Astrocyte (in vitro differentiated cells and primary cell): ENCODE measurements at regions not wholly inside any gene's neighbourhood (a gene's known extent, or its start where the extent isn't known, plus 50 kb on each side); places are given as distances from the start of the nearest gene placed in this dataset.

Experiments
- DNase-seq: peaks from one replicate; pipeline ENCODE4 v3.0.0-alpha.2; 2010; ENCODE audit warnings: low read depth
- FAIRE-seq: peaks from 2 replicates; lab custom pipeline; 2011; peaks lifted over from hg19 to GRCh38; lab: Jason Lieb, UNC
- H2AFZ ChIP-seq: 2 replicates; pipeline ENCODE4 v1.6.0; 2012; ENCODE audit warnings: low read depth, low read length, inconsistent platforms
- H3K27ac ChIP-seq: 2 replicates; pipeline ENCODE4 v1.5.1; 2011; ENCODE audit warnings: low read depth, low read length, inconsistent platforms
- H3K27me3 ChIP-seq: 2 replicates; pipeline ENCODE4 v1.6.0; 2011; ENCODE audit warnings: low read length, inconsistent platforms; ENCODE audit not compliant: insufficient read depth
- H3K36me3 ChIP-seq: 2 replicates; pipeline ENCODE4 v1.5.1; 2011; ENCODE audit warnings: low read length, inconsistent platforms; ENCODE audit not compliant: insufficient read depth
- H3K4me1 ChIP-seq: 2 replicates; pipeline ENCODE4 v1.5.1; 2011; ENCODE audit warnings: low read length, inconsistent platforms; ENCODE audit not compliant: insufficient read depth
- H3K4me2 ChIP-seq: 2 replicates; pipeline ENCODE4 v1.6.0; 2012; ENCODE audit warnings: low read length, inconsistent platforms
- H3K4me3 ChIP-seq: 2 replicates; pipeline ENCODE4 v1.5.1; 2011; ENCODE audit warnings: low read depth, mild to moderate bottlenecking, low read length, inconsistent platforms; ENCODE audit not compliant: insufficient read depth
- H3K79me2 ChIP-seq: 2 replicates; pipeline ENCODE4 v1.6.0; 2012; ENCODE audit warnings: mild to moderate bottlenecking, low read length, inconsistent platforms; ENCODE audit not compliant: insufficient read depth
- H3K9ac ChIP-seq: 2 replicates; pipeline ENCODE4 v1.6.0; 2012; ENCODE audit warnings: mild to moderate bottlenecking, low read length, inconsistent platforms
- H3K9me3 ChIP-seq: 2 replicates; pipeline ENCODE4 v1.5.1; 2012; ENCODE audit warnings: low read depth, mild to moderate bottlenecking, low read length, inconsistent platforms; ENCODE audit not compliant: insufficient read depth
- H4K20me1 ChIP-seq: 2 replicates; pipeline ENCODE4 v1.6.0; 2012; ENCODE audit warnings: low read length, inconsistent platforms; ENCODE audit not compliant: insufficient read depth
- H3K27ac Mint-ChIP-seq: one replicate; pipeline ENCODE4 v1.8.0; 2021; ENCODE audit warnings: mild to moderate bottlenecking, mixed read lengths; ENCODE audit not compliant: unreplicated experiment
- H3K27me3 Mint-ChIP-seq: one replicate; pipeline ENCODE4 v1.8.0; 2021; ENCODE audit warnings: low read depth, mixed read lengths; ENCODE audit not compliant: unreplicated experiment
- H3K36me3 Mint-ChIP-seq: one replicate; pipeline ENCODE4 v1.8.0; 2021; ENCODE audit warnings: low read depth, mixed read lengths; ENCODE audit not compliant: unreplicated experiment
- H3K4me1 Mint-ChIP-seq: one replicate; pipeline ENCODE4 v1.8.0; 2021; ENCODE audit warnings: low read depth, mixed read lengths; ENCODE audit not compliant: unreplicated experiment
- H3K4me3 Mint-ChIP-seq: one replicate; pipeline ENCODE4 v1.8.0; 2021; ENCODE audit warnings: mild to moderate bottlenecking, moderate library complexity, mixed read lengths; ENCODE audit not compliant: unreplicated experiment
- H3K9me3 Mint-ChIP-seq: one replicate; pipeline ENCODE4 v1.8.0; 2021; ENCODE audit warnings: mild to moderate bottlenecking, mixed read lengths; ENCODE audit not compliant: unreplicated experiment
- CTCF ChIP-seq: IDR thresholded peaks from 2 replicates; pipeline ENCODE4 v1.5.1; 2011; ENCODE audit warnings: low read depth, mild to moderate bottlenecking, inconsistent platforms, low read length, moderate library complexity; ENCODE audit not compliant: insufficient read depth
- EZH2 ChIP-seq: IDR thresholded peaks from 2 replicates; pipeline ENCODE4 v1.6.1; 2012; ENCODE audit warnings: mild to moderate bottlenecking, low read length, inconsistent platforms; ENCODE audit not compliant: insufficient read depth

DNA sequence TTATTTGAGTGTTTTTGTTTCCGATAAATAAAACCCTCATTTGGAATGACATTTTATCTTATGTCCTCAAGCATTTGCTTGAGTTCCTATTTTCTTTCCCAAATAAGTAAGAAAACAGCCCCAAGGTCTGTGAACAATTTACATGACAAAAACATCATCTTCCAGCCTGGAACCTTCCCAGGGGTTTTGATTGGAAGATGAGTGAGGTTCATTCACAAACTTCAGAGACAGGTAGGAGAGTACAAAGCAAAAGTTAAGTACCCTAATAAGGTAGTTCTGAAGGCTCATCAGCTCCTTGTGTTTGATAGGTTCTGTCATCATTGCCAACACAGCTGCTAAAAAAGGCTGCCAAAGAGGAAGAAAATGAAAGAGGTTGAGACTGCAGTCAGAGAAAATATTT is 772.8 kb downstream of the CDH8 start:
- Mint-ChIP-seq H3K36me3 (no peaks in the 10 kb centered on the region), H3K9me3 (no peaks in the 10 kb centered on the region), H3K27ac (no peak overlapping the region), H3K4me3 (no peak overlapping the region), H3K27me3 (no peaks in the 10 kb centered on the region), H3K4me1 (no peaks in the 10 kb centered on the region)
- H3K4me1 ChIP-seq: no peaks in the 10 kb centered on the region
- H3K4me3 ChIP-seq: no peak overlapping the region
- no peaks in the 10 kb centered on the region for H3K36me3 ChIP-seq
- H2AFZ ChIP-seq: no peak overlapping the region
- FAIRE-seq: no peak
- no peaks in the 10 kb centered on the region for H4K20me1 ChIP-seq
- H3K4me2 ChIP-seq: no peak overlapping the region
- H3K27ac ChIP-seq: no peak overlapping the region
- no peaks in the 10 kb centered on the region for H3K79me2 ChIP-seq
- no peak for TF ChIP-seq EZH2
- TF ChIP-seq CTCF: no peak
- no peaks in the 10 kb centered on the region for H3K27me3 ChIP-seq
- H3K9me3 ChIP-seq: no peaks in the 10 kb centered on the region
- no peak for DNase-seq
- H3K9ac ChIP-seq: no peak overlapping the region

- Histone ChIP-seq H3K36me3 (no peaks in the 10 kb centered on the region), H3K79me2 (no peaks in the 10 kb centered on the region), H4K20me1 (no peaks in the 10 kb centered on the region), H3K27me3 (no peaks in the 10 kb centered on the region), H3K27ac (no peak overlapping the region), H3K4me2 (no peak overlapping the region), H3K4me3 (no peak overlapping the region), H3K9ac (no peak overlapping the region), H3K9me3 (no peaks in the 10 kb centered on the region), H2AFZ (no peak overlapping the region), H3K4me1 (no peaks in the 10 kb centered on the region)
- Mint-ChIP-seq H3K9me3 (no peaks in the 10 kb centered on the region), H3K27me3 (no peaks in the 10 kb centered on the region), H3K27ac (no peak overlapping the region), H3K4me1 (no peaks in the 10 kb centered on the region), H3K4me3 (no peak overlapping the region), H3K36me3 (no peaks in the 10 kb centered on the region)
- DNase-seq (no peak), FAIRE-seq (no peak)
- TF ChIP-seq CTCF (no peak), EZH2 (no peak)
Observed at GRCh38 chr16:61261315-61261714, 774.9 kb downstream of the CDH8 start.

- no peak overlapping the region for H3K4me3 ChIP-seq
- Mint-ChIP-seq H3K4me1 (no peaks in the 10 kb centered on the region), H3K9me3 (no peaks in the 10 kb centered on the region), H3K27ac (no peak overlapping the region), H3K4me3 (no peak overlapping the region), H3K27me3 (no peaks in the 10 kb centered on the region), H3K36me3 (no peaks in the 10 kb centered on the region)
- H3K27me3 ChIP-seq: no peaks in the 10 kb centered on the region
- DNase-seq (no peak), FAIRE-seq (no peak)
- no peak for TF ChIP-seq EZH2
- TF ChIP-seq CTCF: no peak
- H3K9me3 ChIP-seq: no peaks in the 10 kb centered on the region
- no peak overlapping the region for H3K27ac ChIP-seq
- H3K36me3 ChIP-seq: no peaks in the 10 kb centered on the region
- no peaks in the 10 kb centered on the region for H3K4me1 ChIP-seq
- no peak overlapping the region for H3K4me2 ChIP-seq
- no peak overlapping the region for H2AFZ ChIP-seq
- no peaks in the 10 kb centered on the region for H3K79me2 ChIP-seq
- H4K20me1 ChIP-seq: no peaks in the 10 kb centered on the region
- no peak overlapping the region for H3K9ac ChIP-seq
Observed at GRCh38 chr16:61246592-61246991, 789.6 kb downstream of the CDH8 start.
